NOMO-1 treated with DMSO at 0.1 percent for 48 hours (cell line): ENCODE measurements at regions not wholly inside any gene's neighbourhood (a gene's known extent, or its start where the extent isn't known, plus 50 kb on each side); places are given as distances from the start of the nearest gene placed in this dataset.

Experiments
- DNase-seq: peaks from one replicate; lab custom pipeline; 2025; ENCODE audit not compliant: unreplicated experiment; lab: John Stamatoyannopoulos, UW

- no peak for DNase-seq
Observed at GRCh38 chr11:70486731-70487130, 88.4 kb downstream of the CTTN start.

- DNase-seq, result no peak
Observed at GRCh38 chr11:70487160-70487559, 88.8 kb downstream of the CTTN start.

- DNase-seq, result no peak
Observed at GRCh38 chr11:70487756-70488155, 89.4 kb downstream of the CTTN start.

- DNase-seq, result no peak
Observed at GRCh38 chr11:70488171-70488703, 89.9 kb downstream of the CTTN start.

- DNase-seq, result no peak
Observed at GRCh38 chr11:70489276-70489675, 90.9 kb downstream of the CTTN start.

- DNase-seq, result no peak
Observed at GRCh38 chr11:70490208-70490607, 91.9 kb downstream of the CTTN start.

GRCh38 chr11:70490723-70491558 lies 92.6 kb downstream of the CTTN start:
- no peak for DNase-seq

- DNase-seq, result no peak
Observed at GRCh38 chr11:70491696-70492472, 93.6 kb downstream of the CTTN start.

GRCh38 chr11:70493089-70493474 lies 94.8 kb downstream of the CTTN start:
- no peak for DNase-seq

- no peak for DNase-seq
Observed at GRCh38 chr11:70493891-70494290, 95.6 kb downstream of the CTTN start.

- DNase-seq, result no peak
Observed at GRCh38 chr11:70494559-70495350, 96.4 kb downstream of the CTTN start.

- DNase-seq, result no peak
Observed at GRCh38 chr11:70495351-70496310, 97.3 kb downstream of the CTTN start.

- DNase-seq, result no peak
Observed at GRCh38 chr11:70496591-70497535, 98.5 kb downstream of the CTTN start.

- no peak for DNase-seq
Observed at GRCh38 chr11:70497536-70498075, 99.3 kb downstream of the CTTN start.

GRCh38 chr11:70498171-70498571 lies 99.8 kb downstream of the CTTN start:
- DNase-seq, result no peak

- no peak for DNase-seq
Observed at GRCh38 chr11:70498976-70499801, 100.9 kb downstream of the CTTN start.

- no peak for DNase-seq
Observed at GRCh38 chr11:70500076-70500847, 101.9 kb downstream of the CTTN start.
